Left ventricle myocardium inferior (tissue), 1 donor: ENCODE measurements at regions not wholly inside any gene's neighbourhood (a gene's known extent, or its start where the extent isn't known, plus 50 kb on each side); places are given as distances from the start of the nearest gene placed in this dataset.

ENCODE experiments used
- DNase-seq: peaks from one replicate; pipeline ENCODE4 v3.0.0-alpha.2; 2020
- H3K27ac ChIP-seq: fragments of 200-600 bp; replicated peaks from 2 replicates; pipeline ENCODE4 v1.8.0; 2021
- H3K27me3 ChIP-seq: fragments of 200-600 bp; 2 replicates; pipeline ENCODE4 v1.8.0; 2021; ENCODE audit warnings: low read depth
- H3K36me3 ChIP-seq: fragments of 200-600 bp; 2 replicates; pipeline ENCODE4 v1.8.0; 2021
- H3K4me1 ChIP-seq: fragments of 200-600 bp; 2 replicates; pipeline ENCODE4 v1.8.0; 2021
- H3K4me3 ChIP-seq: fragments of 200-600 bp; 2 replicates; pipeline ENCODE4 v1.8.0; 2021; ENCODE audit warnings: mild to moderate bottlenecking, moderate library complexity
- H3K9me3 ChIP-seq: fragments of 200-600 bp; replicated peaks from 2 replicates; pipeline ENCODE4 v1.8.0; 2021
- intact Hi-C: fragments of 100-400 bp; cut with micrococcal nuclease; formaldehyde crosslinking; loops from one replicate; pipeline ENCODE4 v1.11.0; 2022
- TF ChIP-seq, protein P1 (sequence below): fragments of 200-600 bp; IDR thresholded peaks from 2 replicates; pipeline ENCODE4 v1.8.0; 2021; ENCODE audit warnings: antibody characterized with exemption, mild to moderate bottlenecking, borderline replicate concordance
- donor health status: DM: no; HTN: yes; CAD: no; lungs with severe emphysema.

DNA sequence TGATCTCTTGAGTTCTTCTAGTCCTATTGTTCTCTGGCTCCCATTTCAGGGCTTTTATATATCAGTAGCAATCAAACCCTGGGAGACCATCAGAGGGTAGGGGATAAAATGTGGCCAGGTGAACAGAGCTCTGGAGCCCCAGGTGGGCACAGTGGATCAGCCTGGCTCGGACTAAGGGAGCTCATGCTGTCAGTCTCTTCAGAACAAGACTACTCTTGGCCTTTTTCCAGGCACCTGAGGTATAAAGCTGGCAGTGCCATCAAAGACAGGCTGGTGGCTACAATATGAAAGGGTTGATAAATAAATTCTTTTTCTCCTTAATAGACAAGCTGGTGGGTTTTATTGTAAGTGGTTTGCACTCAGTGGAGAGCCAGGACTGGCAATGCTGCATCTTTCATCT lies 160.0 kb upstream of the CCL2 start:
- Histone ChIP-seq H3K4me3 (no peak overlapping the region), H3K27me3 (peaks cover 62% of the 10 kb centered on the region), H3K9me3 (no peaks in the 10 kb centered on the region), H3K36me3 (no peaks in the 10 kb centered on the region), H3K4me1 (no peaks in the 10 kb centered on the region), H3K27ac (no peak overlapping the region)
- TF ChIP-seq, protein P1, sequence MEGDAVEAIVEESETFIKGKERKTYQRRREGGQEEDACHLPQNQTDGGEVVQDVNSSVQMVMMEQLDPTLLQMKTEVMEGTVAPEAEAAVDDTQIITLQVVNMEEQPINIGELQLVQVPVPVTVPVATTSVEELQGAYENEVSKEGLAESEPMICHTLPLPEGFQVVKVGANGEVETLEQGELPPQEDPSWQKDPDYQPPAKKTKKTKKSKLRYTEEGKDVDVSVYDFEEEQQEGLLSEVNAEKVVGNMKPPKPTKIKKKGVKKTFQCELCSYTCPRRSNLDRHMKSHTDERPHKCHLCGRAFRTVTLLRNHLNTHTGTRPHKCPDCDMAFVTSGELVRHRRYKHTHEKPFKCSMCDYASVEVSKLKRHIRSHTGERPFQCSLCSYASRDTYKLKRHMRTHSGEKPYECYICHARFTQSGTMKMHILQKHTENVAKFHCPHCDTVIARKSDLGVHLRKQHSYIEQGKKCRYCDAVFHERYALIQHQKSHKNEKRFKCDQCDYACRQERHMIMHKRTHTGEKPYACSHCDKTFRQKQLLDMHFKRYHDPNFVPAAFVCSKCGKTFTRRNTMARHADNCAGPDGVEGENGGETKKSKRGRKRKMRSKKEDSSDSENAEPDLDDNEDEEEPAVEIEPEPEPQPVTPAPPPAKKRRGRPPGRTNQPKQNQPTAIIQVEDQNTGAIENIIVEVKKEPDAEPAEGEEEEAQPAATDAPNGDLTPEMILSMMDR, result no peak
- intact Hi-C loops, result no loop called here
- no peak for DNase-seq

DNA sequence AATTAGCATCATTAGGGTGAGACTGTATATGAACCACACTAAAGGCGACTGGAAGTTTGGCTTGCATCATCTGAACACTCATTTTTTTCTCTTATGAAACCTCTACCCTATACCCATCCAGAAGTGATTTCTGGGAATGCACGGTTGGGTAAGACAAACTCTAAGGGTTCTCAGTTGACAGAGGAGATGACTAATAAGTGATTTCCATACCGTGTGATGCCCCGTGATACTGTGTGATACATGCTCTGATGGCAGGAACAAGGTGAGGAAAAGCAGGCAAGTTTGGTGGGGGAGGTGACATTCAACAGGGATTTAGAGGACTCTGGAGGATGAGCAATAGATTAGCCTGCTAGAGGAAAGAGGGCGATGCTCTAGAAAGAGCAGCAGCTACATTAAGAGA lies 156.4 kb upstream of the CCL2 start:
- Histone ChIP-seq H3K9me3 (no peaks in the 10 kb centered on the region), H3K4me3 (no peak overlapping the region), H3K4me1 (no peaks in the 10 kb centered on the region), H3K27me3 (peaks cover 39% of the 10 kb centered on the region), H3K27ac (no peak overlapping the region), H3K36me3 (no peaks in the 10 kb centered on the region)
- intact Hi-C loops, result no loop called here
- no peak for DNase-seq
- TF ChIP-seq, protein P1, result no peak

GRCh38 chr17:34099859-34100515 lies 155.1 kb upstream of the CCL2 start:
- Histone ChIP-seq H3K4me3 (no peak overlapping the region), H3K27me3 (peaks cover 33% of the 10 kb centered on the region), H3K9me3 (no peaks in the 10 kb centered on the region), H3K36me3 (no peaks in the 10 kb centered on the region), H3K27ac (no peak overlapping the region), H3K4me1 (no peaks in the 10 kb centered on the region)
- no peak for DNase-seq
- TF ChIP-seq, protein P1, result no peak
- intact Hi-C loops, result no loop called here

GRCh38 chr17:34107019-34107418 lies 148.1 kb upstream of the CCL2 start:
- H3K4me3 ChIP-seq, result no peak overlapping the region
- H3K4me1 ChIP-seq, result no peaks in the 10 kb centered on the region
- DNase-seq, result no peak
- peaks cover 75% of the 10 kb centered on the region for H3K27me3 ChIP-seq
- intact Hi-C loops, result no loop called here
- H3K9me3 ChIP-seq, result no peaks in the 10 kb centered on the region
- H3K27ac ChIP-seq, result no peak overlapping the region
- TF ChIP-seq, protein P1, result no peak
- H3K36me3 ChIP-seq, result no peaks in the 10 kb centered on the region

DNA sequence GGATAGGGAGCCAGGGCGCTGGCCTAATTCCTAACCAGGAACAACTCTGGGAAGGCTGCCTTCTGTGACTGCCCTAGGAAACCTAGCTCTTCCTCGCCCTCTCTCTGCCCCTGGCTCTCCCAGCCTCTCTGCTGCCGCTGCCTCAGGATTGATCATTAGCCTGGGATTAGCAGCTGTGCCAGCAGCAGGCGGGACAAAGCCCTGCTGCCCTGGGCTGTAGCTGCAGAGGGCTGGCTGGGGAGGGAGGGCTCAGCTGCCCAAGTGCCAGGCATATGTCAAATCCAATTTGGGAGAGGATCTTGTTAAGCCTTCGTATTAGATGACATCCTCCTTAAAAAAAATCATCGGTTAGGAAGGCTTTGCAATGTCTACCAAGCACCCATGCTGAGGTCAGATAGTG lies 144.8 kb upstream of the CCL2 start:
- Histone ChIP-seq H3K27ac (no peak overlapping the region), H3K4me3 (no peak overlapping the region), H3K27me3 (peaks cover 63% of the 10 kb centered on the region), H3K9me3 (no peaks in the 10 kb centered on the region), H3K4me1 (no peaks in the 10 kb centered on the region), H3K36me3 (no peaks in the 10 kb centered on the region)
- intact Hi-C loops, result no loop called here
- TF ChIP-seq, protein P1, result no peak
- no peak for DNase-seq
